ENCODE measurements at regions not wholly inside any gene's neighbourhood (a gene's known extent, or its start where the extent isn't known, plus 50 kb on each side); places are given as distances from the start of the nearest gene placed in this dataset.

- CTCF ChIA-PET = no interaction called here
- TF ChIP-seq CTCF (conservative IDR thresholded peaks at IDR 0.05; ENCODE audit: low read depth) = no peak
- no peak overlapping the region for H3K27ac ChIP-seq
- no peak for DNase-seq (ENCODE audit: low spot score)
- POLR2A ChIA-PET (ENCODE audit: low non-redundant PET) = no interaction called here
Observed at GRCh38 chr18:61738488-61738887, 154.3 kb downstream of the RNF152 start.

- CTCF ChIA-PET = no interaction called here
Observed at GRCh38 chr18:61738042-61738441, 154.8 kb downstream of the RNF152 start.

GRCh38 chr18:61736133-61736532 lies 156.7 kb downstream of the RNF152 start:
- DNase-seq (ENCODE audit: low spot score) = no peak
- CTCF ChIA-PET = no interaction called here
- POLR2A ChIA-PET (ENCODE audit: low non-redundant PET) = no interaction called here
- TF ChIP-seq CTCF (conservative IDR thresholded peaks at IDR 0.05; ENCODE audit: low read depth) = no peak
- no peak overlapping the region for H3K27ac ChIP-seq

More at GRCh38 chr18:61738042-61738441, 154.8 kb downstream of the RNF152 start:
- H3K27ac ChIP-seq = no peak overlapping the region
- no peak for TF ChIP-seq CTCF (conservative IDR thresholded peaks at IDR 0.05; ENCODE audit: low read depth)
- POLR2A ChIA-PET (ENCODE audit: low non-redundant PET) = no interaction called here
- no peak for DNase-seq (ENCODE audit: low spot score)

GRCh38 chr18:61735564-61736102 lies 157.2 kb downstream of the RNF152 start:
- TF ChIP-seq CTCF (conservative IDR thresholded peaks at IDR 0.05; ENCODE audit: low read depth) = no peak
- H3K27ac ChIP-seq = no peak overlapping the region
- POLR2A ChIA-PET (ENCODE audit: low non-redundant PET) = no interaction called here
- CTCF ChIA-PET = no interaction called here
- no peak for DNase-seq (ENCODE audit: low spot score)

- POLR2A ChIA-PET (ENCODE audit: low non-redundant PET) = no interaction called here
- no peak overlapping the region for H3K27ac ChIP-seq
- DNase-seq (ENCODE audit: low spot score) = no peak
- no peak for TF ChIP-seq CTCF (conservative IDR thresholded peaks at IDR 0.05; ENCODE audit: low read depth)
- CTCF ChIA-PET = interaction anchor here (0.6 kb wide), 1 partner anchor 27 kb away, joined by 3 read pairs; no protein-coding TSS in a partner anchor
Observed at GRCh38 chr18:61734396-61734795, 158.4 kb downstream of the RNF152 start.

GRCh38 chr18:61732854-61733253 lies 160.0 kb downstream of the RNF152 start:
- ChIA-PET POLR2A (ENCODE audit: low non-redundant PET) (no interaction called here), CTCF (no interaction called here)
- no peak overlapping the region for H3K27ac ChIP-seq
- no peak for TF ChIP-seq CTCF (conservative IDR thresholded peaks at IDR 0.05; ENCODE audit: low read depth)
- DNase-seq (ENCODE audit: low spot score) = no peak

Measured in RWPE1 (cell line).